LNCAP (cell line): ENCODE measurements at regions not wholly inside any gene's neighbourhood (a gene's known extent, or its start where the extent isn't known, plus 50 kb on each side); places are given as distances from the start of the nearest gene placed in this dataset.

ENCODE experiments used
- CTCF ChIP-seq: fragments of 450-650 bp; IDR thresholded peaks from 2 replicates; pipeline ENCODE4 v1.5.1; 2017; ENCODE audit warnings: mild to moderate bottlenecking

GRCh38 chr3:146382386-146382785 is 87.0 kb downstream of the PLSCR2 start:
- no peak for TF ChIP-seq CTCF

- no peak for TF ChIP-seq CTCF
Observed at GRCh38 chr3:146380046-146380445, 89.3 kb downstream of the PLSCR2 start.

- no peak for TF ChIP-seq CTCF
Observed at GRCh38 chr3:146375219-146375618, 94.1 kb downstream of the PLSCR2 start.

- TF ChIP-seq CTCF: no peak
Observed at GRCh38 chr3:146374146-146374545, 95.2 kb downstream of the PLSCR2 start.

- no peak for TF ChIP-seq CTCF
Observed at GRCh38 chr3:146371902-146372301, 97.5 kb downstream of the PLSCR2 start.

GRCh38 chr3:146368882-146369523 is 100.4 kb downstream of the PLSCR2 start:
- TF ChIP-seq CTCF: no peak

GRCh38 chr3:146359841-146360240 is 108.9 kb upstream of the PLSCR4 start:
- TF ChIP-seq CTCF: no peak

DNA sequence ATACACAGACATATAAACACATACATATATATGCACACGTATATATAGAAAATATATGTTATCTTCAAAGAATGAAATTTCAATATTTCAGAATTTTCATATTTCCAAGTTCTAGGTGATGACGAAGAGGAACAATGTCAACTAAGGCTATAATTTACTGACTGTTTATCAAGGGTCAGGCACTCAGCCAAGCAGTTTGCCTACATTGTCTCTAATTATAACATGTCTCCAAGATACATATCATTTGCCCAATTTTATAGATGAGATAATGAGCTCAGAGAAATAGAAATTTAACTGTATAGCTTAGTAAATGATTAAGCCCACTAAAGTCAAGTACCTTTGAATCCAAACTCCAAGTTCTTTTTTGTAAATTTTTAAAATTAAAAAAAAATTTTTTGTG is 99.9 kb upstream of the PLSCR4 start:
- no peak for TF ChIP-seq CTCF
